Urinary bladder (tissue), 3 donors: ENCODE measurements at regions not wholly inside any gene's neighbourhood (a gene's known extent, or its start where the extent isn't known, plus 50 kb on each side); places are given as distances from the start of the nearest gene placed in this dataset.

Experiments
- DNase-seq: peaks from one replicate; pipeline ENCODE4 v3.0.0-alpha.2; 2015; ENCODE audit errors: extremely low spot score
- H3K27ac ChIP-seq: one replicate; pipeline ENCODE4 v1.5.1; 2013; ENCODE audit warnings: low read depth, mild to moderate bottlenecking, moderate library complexity
- H3K36me3 ChIP-seq: one replicate; pipeline ENCODE4 v1.6.1; 2013; ENCODE audit warnings: mild to moderate bottlenecking, moderate library complexity; ENCODE audit not compliant: insufficient read depth
- H3K4me1 ChIP-seq: one replicate; pipeline ENCODE4 v1.6.1; 2013; ENCODE audit warnings: mild to moderate bottlenecking, moderate library complexity; ENCODE audit not compliant: insufficient read depth
- H3K4me3 ChIP-seq: one replicate; pipeline ENCODE4 v1.5.1; 2013; ENCODE audit warnings: low read depth, low read length
- WGBS: extraction: QIAGEN DNeasy Blood & Tissue Kit; methylation state at CpG from one replicate; pipeline ENCODE4 v1.1.7; 2013; 5-methylcytosine and 5-hydroxymethylcytosine counted together
- donor health status: healthy with polysubstance abuse.
- donor health status: healthy.

DNA sequence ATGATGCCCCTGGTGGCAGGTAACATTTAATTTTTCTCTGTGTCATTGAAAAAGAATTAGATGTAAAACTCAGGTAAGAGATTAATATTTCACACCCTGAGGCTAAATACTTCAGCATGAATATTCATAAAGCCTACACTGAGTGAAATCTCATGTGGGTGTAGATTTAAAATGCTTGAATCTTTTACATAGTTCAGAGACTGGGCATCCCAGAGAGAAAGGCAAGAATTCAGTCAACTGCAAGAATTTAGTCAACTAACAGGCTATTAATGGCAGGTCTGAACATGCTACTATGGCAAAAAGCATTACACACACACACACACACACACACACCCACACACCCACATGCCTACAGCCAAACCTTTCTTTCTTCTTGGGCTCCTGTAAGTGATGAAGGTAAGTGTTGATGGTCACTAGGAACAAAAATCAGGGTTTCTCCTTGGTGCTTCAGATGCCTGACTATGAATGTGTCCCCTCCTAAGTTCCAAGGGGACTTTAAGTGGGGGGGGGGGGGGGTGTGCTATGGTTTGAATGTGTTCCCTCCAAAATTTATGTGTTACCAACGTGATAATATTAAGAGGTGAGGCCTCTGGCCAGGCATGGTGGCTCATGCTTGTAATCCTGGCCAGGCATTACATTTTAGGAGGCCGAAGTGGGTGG is 63.7 kb upstream of the PSMD7 start:
- no peak overlapping the region for H3K27ac ChIP-seq
- no peak overlapping the region for H3K4me3 ChIP-seq
- DNase-seq = no peak
- H3K36me3 ChIP-seq = no peaks in the 10 kb centered on the region
- 79% methylated on average over 2 of the region's 2 CpGs for WGBS
- H3K4me1 ChIP-seq = no peaks in the 10 kb centered on the region

DNA sequence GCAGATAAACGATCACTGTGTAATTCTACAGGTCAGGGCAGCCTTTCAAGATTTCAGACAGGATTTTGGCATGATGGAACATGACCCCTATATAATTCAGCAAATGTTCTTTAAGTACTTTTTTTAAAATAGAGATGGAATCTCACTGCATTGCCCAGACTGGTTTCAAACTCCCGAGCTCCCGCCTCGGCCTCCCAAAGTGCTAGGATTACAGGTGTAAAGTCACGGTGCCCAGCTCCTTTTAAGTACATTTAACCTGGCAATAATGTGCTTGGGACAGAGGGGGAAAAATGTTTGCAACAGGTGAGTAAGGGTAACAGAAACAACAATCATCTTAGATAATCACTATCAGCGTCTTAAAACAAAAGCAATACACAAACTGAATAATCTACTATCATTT is 66.5 kb upstream of the PSMD7 start:
- H3K36me3 ChIP-seq = no peaks in the 10 kb centered on the region

DNA sequence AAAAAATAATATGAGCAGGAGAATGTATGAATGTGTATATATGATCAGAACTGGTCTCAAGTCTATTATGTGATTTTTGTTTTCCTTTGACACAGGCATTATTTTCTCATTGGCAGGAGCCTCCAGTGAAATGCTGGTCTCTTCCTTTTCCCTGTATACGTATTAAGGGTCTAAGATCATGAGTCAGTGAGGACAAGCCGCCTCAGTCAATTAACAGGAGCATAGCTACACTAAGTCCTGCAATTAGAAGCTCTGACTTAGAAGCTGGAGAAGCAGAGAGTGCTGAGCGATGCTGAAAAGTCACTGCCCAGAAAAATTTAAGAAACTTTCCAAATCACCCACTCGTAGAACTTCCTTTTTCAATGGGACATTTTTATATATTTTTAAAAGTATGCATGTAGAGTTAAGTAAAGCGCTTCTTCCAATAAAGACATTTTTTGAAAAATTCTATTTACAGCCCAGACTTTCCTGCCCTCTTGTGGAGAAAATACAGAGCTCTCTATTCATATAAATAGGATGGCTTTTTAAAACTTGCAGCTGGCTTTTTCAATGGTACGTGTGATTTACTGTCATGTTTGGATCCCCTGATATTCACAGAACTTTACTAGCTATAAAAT is 70.2 kb upstream of the PSMD7 start:
- Histone ChIP-seq H3K36me3 (no peaks in the 10 kb centered on the region), H3K4me1 (no peaks in the 10 kb centered on the region), H3K27ac (no peak overlapping the region), H3K4me3 (no peak overlapping the region)
- WGBS = 19% methylated on average over 6 of the region's 6 CpGs
- DNase-seq = peak; percentile 17

More for the DNA sequence above, 66.5 kb upstream of the PSMD7 start:
- Histone ChIP-seq H3K4me3 (no peak overlapping the region), H3K27ac (no peak overlapping the region), H3K4me1 (no peaks in the 10 kb centered on the region)
- WGBS = 70% methylated on average over 6 of the region's 6 CpGs
- no peak for DNase-seq

DNA sequence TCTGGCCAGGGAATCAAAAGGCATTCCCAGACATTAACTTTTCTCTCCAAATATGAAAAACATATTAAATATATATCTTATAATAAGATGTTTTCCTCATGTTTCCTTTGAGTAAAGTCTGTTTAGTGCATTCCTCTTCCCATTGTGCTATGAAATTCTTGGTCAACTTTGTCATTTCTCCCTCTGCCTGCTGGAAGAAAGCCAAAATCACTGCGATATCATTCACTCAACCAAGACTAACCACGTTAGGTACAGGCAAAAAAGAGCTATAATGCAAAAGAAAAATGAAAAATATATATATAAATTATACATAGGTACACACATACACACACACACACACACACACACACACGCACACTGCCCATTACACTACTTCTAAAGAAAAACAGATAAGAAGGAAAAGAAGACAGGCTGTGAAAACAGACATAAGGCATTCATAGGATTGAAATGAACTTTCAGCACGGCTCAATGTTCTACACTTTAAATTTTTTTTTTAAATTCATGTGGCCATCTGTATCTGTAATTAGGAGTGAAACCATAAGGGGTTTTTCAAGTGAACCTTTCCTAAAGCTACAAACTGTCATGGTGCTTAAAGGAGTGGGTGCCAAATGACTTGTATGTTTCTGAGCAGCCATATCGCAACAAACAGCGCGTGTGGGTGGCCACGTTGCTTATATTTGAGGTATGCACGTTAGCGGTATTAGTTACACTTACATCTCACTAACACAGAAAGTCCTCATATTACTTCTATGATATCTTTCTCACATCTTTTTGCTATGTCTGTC is 71.6 kb upstream of the PSMD7 start:
- Histone ChIP-seq H3K4me1 (no peaks in the 10 kb centered on the region), H3K4me3 (no peak overlapping the region), H3K36me3 (no peaks in the 10 kb centered on the region), H3K27ac (no peak overlapping the region)
- 50% methylated on average over 10 of the region's 10 CpGs for WGBS
- DNase-seq = no peak

DNA sequence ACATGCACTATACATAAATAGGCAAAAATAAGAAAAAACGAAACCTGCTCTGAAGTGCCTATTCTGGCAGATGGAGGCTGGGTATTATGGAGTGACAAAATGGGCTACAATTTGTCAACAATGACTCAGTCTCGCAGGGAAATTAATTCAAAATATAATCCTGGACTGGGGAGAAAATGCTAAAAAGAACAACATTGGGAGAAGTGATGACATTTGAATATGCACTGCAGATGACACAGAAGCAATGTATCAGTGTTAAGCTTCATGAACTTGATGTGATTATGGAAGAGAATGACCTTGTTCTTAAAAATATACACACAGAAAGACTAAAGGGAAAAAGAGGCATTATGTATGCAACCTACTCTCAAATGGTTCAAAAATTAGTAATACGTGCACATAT is 74.8 kb upstream of the PSMD7 start:
- 82% methylated on average over 3 of the region's 3 CpGs for WGBS
- Histone ChIP-seq H3K36me3 (no peaks in the 10 kb centered on the region), H3K4me1 (no peaks in the 10 kb centered on the region), H3K27ac (no peak overlapping the region), H3K4me3 (no peak overlapping the region)
- DNase-seq = no peak

DNA sequence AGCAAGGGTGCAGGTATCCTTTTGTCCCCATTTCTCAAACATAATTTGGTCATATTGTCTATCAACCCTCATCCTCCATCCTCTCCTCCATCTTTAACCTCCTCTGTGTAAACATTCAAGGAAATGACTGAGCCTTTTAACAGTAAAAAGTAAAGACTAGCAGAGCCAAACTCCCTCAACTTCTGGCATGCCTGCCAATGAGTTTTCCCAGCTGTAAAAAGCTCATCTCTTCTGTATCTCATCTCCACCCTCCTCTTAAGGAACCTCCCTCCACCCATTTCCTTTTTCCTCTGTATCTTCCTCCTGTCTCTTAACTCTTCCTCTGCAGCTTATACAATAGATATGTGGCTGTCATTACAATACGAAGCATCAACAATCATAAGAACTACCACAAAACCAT is 76.9 kb upstream of the PSMD7 start:
- Histone ChIP-seq H3K4me3 (no peak overlapping the region), H3K27ac (no peak overlapping the region), H3K4me1 (no peaks in the 10 kb centered on the region), H3K36me3 (no peaks in the 10 kb centered on the region)
- DNase-seq = no peak
- 71% methylated on average over 1 of the region's 1 CpG for WGBS

DNA sequence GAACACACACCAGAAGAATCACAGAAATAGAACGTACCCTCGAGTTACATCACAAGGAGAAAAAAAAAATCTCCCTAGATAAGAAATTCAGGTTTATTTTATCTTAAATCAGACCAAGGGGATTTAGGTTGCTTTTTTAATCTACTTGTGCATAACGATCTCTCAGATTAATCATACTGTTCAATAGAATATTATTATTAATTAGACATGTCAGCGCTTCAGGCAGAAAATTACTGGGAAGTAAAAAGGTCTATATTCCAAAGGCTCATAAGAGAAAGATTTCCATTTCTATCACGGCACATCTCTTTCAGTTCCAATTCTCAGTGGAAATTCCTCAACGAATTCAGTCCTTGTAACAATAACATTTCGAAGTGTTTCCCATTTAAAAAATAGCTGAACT is 77.7 kb upstream of the PSMD7 start:
- Histone ChIP-seq H3K36me3 (no peaks in the 10 kb centered on the region), H3K4me1 (no peaks in the 10 kb centered on the region), H3K27ac (no peak overlapping the region), H3K4me3 (no peak overlapping the region)
- no peak for DNase-seq
- WGBS = 64% methylated on average over 7 of the region's 7 CpGs

DNA sequence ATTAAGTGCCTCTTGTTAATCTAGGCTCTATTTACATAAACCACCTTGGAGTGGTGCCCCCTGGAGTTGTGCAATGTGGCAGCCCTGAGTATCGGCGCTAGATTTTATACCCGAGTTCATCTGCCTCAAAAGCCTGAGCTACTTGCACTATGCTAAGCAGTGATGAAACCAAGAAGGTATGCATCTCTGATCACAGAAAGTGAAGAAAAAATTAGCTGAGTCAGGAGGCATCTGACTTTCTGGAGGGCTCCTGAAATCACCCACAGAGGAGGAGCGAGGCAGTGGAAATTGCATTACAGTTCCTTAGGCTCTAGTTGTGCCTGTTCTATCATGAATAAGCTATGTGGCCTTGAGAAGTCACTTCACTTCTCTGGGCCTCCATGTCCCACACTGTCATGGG is 80.3 kb upstream of the PSMD7 start:
- no peaks in the 10 kb centered on the region for H3K36me3 ChIP-seq
- 46% methylated on average over 4 of the region's 4 CpGs for WGBS

DNA sequence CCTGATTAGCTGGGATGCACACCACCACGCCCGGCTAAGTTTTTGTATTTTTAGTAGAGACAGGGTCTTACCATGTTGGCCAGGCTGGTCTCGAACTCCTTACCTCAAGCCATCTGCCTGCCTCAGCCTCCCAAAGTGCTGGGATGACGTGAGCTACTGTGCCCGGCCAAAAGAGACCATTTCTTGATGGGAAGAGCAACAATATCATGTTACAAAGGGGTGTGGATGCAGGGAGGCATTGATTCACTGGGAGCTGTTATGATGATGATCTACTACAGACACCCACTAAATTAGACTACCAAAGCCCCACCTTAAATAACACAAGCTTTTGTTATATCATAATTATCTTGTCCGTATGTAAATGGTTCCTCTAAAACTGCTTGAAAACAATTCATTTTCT is 81.4 kb upstream of the PSMD7 start:
- WGBS = 91% methylated on average over 6 of the region's 6 CpGs
- H3K36me3 ChIP-seq = no peaks in the 10 kb centered on the region
- no peak for DNase-seq
- no peaks in the 10 kb centered on the region for H3K4me1 ChIP-seq
- H3K27ac ChIP-seq = no peak overlapping the region
- H3K4me3 ChIP-seq = no peak overlapping the region

More for the DNA sequence above, 80.3 kb upstream of the PSMD7 start:
- H3K4me3 ChIP-seq = no peak overlapping the region
- no peaks in the 10 kb centered on the region for H3K4me1 ChIP-seq
- no peak for DNase-seq
- no peak overlapping the region for H3K27ac ChIP-seq

DNA sequence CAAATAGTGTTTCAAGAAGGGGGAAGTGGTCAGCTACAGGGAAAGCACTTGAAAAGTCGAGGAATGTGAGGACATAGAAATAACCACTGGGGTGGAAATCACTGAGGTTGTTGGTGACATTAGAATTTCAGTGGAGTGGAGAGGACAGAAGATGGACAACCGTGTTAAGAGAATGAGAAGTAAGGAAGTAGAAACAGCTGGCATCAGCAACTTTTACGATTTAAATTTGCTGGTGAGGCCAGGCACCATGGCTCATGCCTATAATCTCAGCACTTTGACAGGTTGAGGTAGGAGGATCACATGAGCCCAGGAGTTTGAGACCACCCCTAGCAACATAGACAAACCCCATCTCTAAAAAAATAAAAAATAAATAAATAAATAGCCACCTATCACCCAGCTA is 83.2 kb upstream of the PSMD7 start:
- no peak for DNase-seq
- no peak overlapping the region for H3K27ac ChIP-seq
- H3K4me3 ChIP-seq = no peak overlapping the region
- no peaks in the 10 kb centered on the region for H3K4me1 ChIP-seq
- 79% methylated on average over 3 of the region's 3 CpGs for WGBS
- no peaks in the 10 kb centered on the region for H3K36me3 ChIP-seq

DNA sequence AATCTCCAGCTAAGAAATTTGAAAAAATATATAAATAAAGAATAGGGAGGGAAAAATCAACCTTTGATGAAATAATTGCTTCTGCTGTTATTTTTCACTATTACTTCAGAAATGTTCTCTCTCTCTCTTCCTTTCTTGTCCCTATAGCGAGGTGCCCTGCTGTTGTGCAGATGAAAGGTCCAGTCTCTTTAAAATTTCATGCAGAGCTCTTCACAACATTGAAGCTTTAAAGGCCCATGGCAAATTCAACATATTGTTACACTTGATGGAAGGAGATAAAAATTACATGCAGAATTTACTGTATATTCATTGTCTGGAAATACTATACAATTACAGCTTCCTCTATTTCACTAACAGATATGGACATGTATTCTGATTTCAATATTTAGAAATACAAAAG is 86.4 kb upstream of the PSMD7 start:
- no peak for DNase-seq
- H3K4me3 ChIP-seq = no peak overlapping the region
- no peaks in the 10 kb centered on the region for H3K4me1 ChIP-seq
- WGBS = 93% methylated on average over 1 of the region's 1 CpG
- H3K36me3 ChIP-seq = no peaks in the 10 kb centered on the region
- no peak overlapping the region for H3K27ac ChIP-seq

DNA sequence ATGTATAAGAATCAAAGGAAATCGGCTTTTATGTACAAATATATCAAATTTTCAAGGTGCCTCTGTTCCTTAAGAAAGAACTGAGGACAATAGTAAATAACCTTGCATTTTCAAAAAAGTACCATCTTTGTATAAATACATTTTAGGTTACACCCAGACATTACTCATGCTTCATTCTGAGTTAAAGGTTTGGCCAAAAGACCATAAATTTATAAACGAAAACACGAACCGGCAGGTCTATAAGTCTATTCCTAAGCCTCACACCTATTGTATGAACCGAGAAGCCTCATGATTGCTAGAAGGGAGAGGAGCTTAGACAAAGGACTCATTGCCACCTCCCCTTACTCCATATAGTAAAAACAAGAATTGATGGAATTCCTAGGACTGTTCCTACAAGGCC is 94.6 kb upstream of the PSMD7 start:
- no peak overlapping the region for H3K27ac ChIP-seq
- DNase-seq = no peak
- no peaks in the 10 kb centered on the region for H3K36me3 ChIP-seq
- H3K4me1 ChIP-seq = no peaks in the 10 kb centered on the region
- no peak overlapping the region for H3K4me3 ChIP-seq
- 81% methylated on average over 5 of the region's 5 CpGs for WGBS

DNA sequence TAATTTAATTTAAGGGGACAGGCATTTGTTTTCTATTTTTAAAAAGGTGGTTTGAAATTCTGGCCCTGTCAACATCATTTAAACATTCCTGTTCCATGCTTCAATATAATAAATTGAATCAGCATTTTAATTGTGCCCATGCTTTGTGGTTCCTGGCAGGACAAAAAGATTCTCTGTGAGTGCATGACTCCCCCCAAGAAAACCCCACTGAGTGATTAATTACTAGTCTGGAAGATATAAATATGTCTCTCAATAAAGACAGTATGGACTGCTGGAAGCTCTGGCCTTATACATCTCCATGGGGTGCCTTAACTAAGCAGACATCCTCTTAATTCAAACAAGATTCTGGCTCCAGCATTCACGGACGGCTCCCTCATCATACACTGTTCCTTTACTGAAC is 95.0 kb upstream of the PSMD7 start:
- WGBS = 87% methylated on average over 2 of the region's 2 CpGs
- Histone ChIP-seq H3K27ac (no peak overlapping the region), H3K4me3 (no peak overlapping the region), H3K4me1 (no peaks in the 10 kb centered on the region), H3K36me3 (no peaks in the 10 kb centered on the region)
- no peak for DNase-seq

DNA sequence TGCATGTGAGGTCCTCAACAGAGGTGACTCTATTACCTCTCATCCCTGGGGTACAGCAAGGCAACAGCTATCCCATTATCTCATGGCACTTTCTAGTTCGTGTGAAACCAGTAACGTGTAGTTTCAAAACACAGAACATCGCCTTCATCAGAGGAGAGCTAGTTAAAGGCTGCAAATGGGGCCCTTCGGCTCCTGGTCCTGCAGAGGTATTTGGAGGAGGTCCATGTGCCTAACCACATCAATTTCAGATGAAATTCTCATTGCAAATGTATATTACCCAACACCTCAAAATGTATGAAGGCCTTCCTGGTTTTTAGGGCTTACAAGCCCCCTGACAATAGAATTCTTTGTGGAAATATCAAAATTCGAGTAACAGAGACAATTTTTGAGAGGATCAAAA is 95.7 kb upstream of the PSMD7 start:
- no peaks in the 10 kb centered on the region for H3K36me3 ChIP-seq
- no peak for DNase-seq
- no peak overlapping the region for H3K4me3 ChIP-seq
- no peak overlapping the region for H3K27ac ChIP-seq
- 86% methylated on average over 5 of the region's 5 CpGs for WGBS
- H3K4me1 ChIP-seq = no peaks in the 10 kb centered on the region
